Thyroid gland (tissue), 4 donors: ENCODE measurements at regions not wholly inside any gene's neighbourhood (a gene's known extent, or its start where the extent isn't known, plus 50 kb on each side); places are given as distances from the start of the nearest gene placed in this dataset.

Source experiments
- POLR2A ChIP-seq, 2 donors: fragments of 450-650 bp; IDR thresholded peaks; one replicate each; pipeline ENCODE4 v1.6.1; 2017; ENCODE audit warnings: antibody characterized with exemption in 2 of 2, mild to moderate bottlenecking in 2 of 2, moderate library complexity in 1 of 2
- TF ChIP-seq, protein P1 (sequence below), 6 experiments: fragments of 200-600 bp in 3 of 6; fragments of 450-650 bp in 3 of 6; sonication (generic) in 3 of 6; IDR thresholded peaks; one replicate each; pipeline ENCODE4 v1.5.1; 2016 to 2019; ENCODE audit warnings: antibody characterized with exemption in 6 of 6, mild to moderate bottlenecking in 2 of 6, inconsistent platforms in 1 of 6, moderate library complexity in 1 of 6

DNA sequence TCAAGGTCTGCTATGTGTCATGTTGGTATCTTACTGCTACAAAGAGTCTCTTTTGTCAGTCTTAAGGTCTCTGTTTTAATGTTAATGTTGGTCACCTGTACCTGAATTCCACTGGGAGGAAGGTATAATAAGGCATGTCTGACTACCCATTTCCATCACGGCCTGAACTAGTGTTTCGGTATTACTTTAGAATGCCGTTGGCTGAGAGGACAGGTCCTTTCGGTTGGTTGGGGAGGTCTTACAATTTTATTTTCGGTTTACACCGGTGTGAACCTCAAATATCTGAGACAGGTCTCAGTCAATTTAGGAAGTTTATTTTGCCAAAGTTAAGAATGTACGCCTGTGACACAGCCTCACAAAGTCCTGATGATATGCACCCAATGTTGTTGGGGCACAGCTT is 154.9 kb upstream of the ABCA1 start:
- TF ChIP-seq, protein P1, sequence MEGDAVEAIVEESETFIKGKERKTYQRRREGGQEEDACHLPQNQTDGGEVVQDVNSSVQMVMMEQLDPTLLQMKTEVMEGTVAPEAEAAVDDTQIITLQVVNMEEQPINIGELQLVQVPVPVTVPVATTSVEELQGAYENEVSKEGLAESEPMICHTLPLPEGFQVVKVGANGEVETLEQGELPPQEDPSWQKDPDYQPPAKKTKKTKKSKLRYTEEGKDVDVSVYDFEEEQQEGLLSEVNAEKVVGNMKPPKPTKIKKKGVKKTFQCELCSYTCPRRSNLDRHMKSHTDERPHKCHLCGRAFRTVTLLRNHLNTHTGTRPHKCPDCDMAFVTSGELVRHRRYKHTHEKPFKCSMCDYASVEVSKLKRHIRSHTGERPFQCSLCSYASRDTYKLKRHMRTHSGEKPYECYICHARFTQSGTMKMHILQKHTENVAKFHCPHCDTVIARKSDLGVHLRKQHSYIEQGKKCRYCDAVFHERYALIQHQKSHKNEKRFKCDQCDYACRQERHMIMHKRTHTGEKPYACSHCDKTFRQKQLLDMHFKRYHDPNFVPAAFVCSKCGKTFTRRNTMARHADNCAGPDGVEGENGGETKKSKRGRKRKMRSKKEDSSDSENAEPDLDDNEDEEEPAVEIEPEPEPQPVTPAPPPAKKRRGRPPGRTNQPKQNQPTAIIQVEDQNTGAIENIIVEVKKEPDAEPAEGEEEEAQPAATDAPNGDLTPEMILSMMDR (IDR thresholded peaks at IDR 0.05) = no peak
- TF ChIP-seq POLR2A (IDR thresholded peaks at IDR 0.05) = no peak
